GM12891 (cell line): ENCODE measurements at regions not wholly inside any gene's neighbourhood (a gene's known extent, or its start where the extent isn't known, plus 50 kb on each side); places are given as distances from the start of the nearest gene placed in this dataset.

Source experiments
- POLR2A ChIP-seq: IDR thresholded peaks from 2 replicates; pipeline ENCODE4 v1.6.1; 2011; ENCODE audit warnings: low read depth, low read length, control low read depth
- SPI1 ChIP-seq: IDR thresholded peaks from 2 replicates; pipeline ENCODE4 v1.6.1; 2011; ENCODE audit warnings: low read depth, low read length, control low read depth

- TF ChIP-seq POLR2A (no peak), SPI1 (no peak)
These were observed 67.7 kb upstream of the RUNX1 start for GRCh38 chr21:35116777-35117176.
